ENCODE measurements at regions not wholly inside any gene's neighbourhood (a gene's known extent, or its start where the extent isn't known, plus 50 kb on each side); places are given as distances from the start of the nearest gene placed in this dataset.

GRCh38 chr5:82859451-82860140 is 217.6 kb downstream of the TMEM167A start:
- in situ Hi-C loops (cut with MboI; ENCODE audit: low pct_unique_long_range_greater_than_20kb, low sequenced_read_pairs) = no loop called here
- DNase-seq = no peak

GRCh38 chr5:82858151-82859025 is 218.8 kb downstream of the TMEM167A start:
- in situ Hi-C loops (cut with MboI; ENCODE audit: low pct_unique_long_range_greater_than_20kb, low sequenced_read_pairs) = no loop called here
- DNase-seq = no peak

GRCh38 chr5:82855893-82856550 is 221.2 kb downstream of the TMEM167A start:
- in situ Hi-C loops (cut with MboI; ENCODE audit: low pct_unique_long_range_greater_than_20kb, low sequenced_read_pairs) = no loop called here
- no peak for DNase-seq

DNA sequence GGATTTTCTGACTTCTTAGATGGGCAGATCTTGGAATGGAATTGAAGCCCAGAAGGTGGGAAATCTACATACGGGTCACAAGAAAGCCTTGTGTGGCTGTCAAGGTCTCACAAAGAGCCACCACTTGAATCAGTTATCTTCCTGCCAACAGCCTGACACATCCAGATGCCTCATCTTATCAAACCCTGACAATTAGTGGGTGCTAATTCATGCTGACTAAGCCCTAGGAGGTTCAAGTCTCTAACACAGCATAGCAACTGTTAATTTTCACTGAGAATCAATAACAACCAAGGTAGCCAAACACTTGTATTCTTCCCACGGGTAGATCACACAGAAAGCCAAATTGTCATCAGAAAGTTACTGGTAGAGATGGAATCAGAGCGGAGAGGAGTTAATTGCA is 222.2 kb downstream of the TMEM167A start:
- DNase-seq = no peak
- in situ Hi-C loops (cut with MboI; ENCODE audit: low pct_unique_long_range_greater_than_20kb, low sequenced_read_pairs) = no loop called here

GRCh38 chr5:82851471-82851870 is 225.7 kb downstream of the TMEM167A start:
- no peak for DNase-seq
- in situ Hi-C loops (cut with MboI; ENCODE audit: low pct_unique_long_range_greater_than_20kb, low sequenced_read_pairs) = no loop called here

GRCh38 chr5:82850393-82850792 is 226.8 kb downstream of the TMEM167A start:
- DNase-seq = no peak
- in situ Hi-C loops (cut with MboI; ENCODE audit: low pct_unique_long_range_greater_than_20kb, low sequenced_read_pairs) = no loop called here

GRCh38 chr5:82849885-82850284 is 227.3 kb downstream of the TMEM167A start:
- DNase-seq = no peak
- in situ Hi-C loops (cut with MboI; ENCODE audit: low pct_unique_long_range_greater_than_20kb, low sequenced_read_pairs) = no loop called here

GRCh38 chr5:82847562-82847961 is 229.6 kb downstream of the TMEM167A start:
- no peak for DNase-seq
- in situ Hi-C loops (cut with MboI; ENCODE audit: low pct_unique_long_range_greater_than_20kb, low sequenced_read_pairs) = no loop called here

DNA sequence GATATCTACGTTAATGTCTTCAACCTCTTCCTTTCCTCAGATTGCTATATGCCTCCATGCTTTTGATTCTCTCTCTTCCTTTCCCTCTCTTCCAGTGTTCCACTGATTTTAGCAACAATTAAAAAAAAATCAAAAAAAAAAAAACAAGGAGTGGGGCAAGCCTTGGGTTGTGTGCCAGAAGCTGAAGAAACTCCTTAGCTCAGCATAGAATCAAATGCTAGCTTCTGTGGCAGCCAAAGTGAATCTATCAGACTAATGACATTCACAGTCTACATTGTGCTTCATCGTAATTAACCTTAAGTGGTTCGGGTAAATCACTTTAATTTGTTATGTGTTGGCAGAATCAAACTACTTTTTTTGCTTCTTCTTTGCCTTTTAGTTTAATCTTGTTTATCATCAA is 237.3 kb downstream of the TMEM167A start:
- DNase-seq = no peak
- in situ Hi-C loops (cut with MboI; ENCODE audit: low pct_unique_long_range_greater_than_20kb, low sequenced_read_pairs) = no loop called here

DNA sequence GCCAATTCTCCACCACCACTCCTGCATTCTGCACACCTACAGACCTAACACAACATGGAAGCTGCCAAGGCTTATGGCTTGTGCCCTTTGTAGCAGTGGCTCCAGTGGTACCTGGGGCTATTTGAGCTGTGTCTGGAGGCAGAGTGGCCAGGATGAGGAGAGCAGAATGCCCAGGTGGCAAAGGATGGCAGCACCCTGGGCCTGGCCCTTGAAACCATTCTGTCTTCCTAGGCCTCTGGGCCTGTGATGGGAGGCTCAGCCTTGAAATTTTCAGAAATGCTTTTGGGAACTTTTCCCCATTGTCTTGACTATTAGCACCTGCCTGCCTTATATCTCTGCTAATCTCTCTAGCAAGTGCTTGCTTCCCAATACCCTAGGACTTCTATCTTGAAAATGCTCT is 241.7 kb downstream of the TMEM167A start:
- in situ Hi-C loops (cut with MboI; ENCODE audit: low pct_unique_long_range_greater_than_20kb, low sequenced_read_pairs) = no loop called here
- DNase-seq = no peak

DNA sequence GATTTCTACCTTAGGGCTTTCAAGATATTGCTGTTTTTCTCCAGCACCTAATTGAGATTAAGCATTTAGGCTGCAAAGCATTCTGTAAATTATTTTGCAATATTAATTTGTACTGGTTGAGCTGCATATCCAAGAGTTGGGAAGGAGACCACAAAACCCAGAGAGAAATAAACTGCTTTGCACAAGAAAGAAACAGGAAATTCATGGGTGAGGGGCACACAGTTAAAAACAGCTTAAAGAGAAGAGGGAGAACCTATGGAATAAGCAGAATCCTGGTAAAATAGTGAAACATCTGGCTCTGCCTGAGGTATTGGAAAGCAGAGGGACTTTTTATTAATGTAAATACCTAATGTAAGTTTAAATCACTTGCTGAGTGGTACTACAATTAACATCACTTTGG is 243.0 kb downstream of the TMEM167A start:
- in situ Hi-C loops (cut with MboI; ENCODE audit: low pct_unique_long_range_greater_than_20kb, low sequenced_read_pairs) = no loop called here
- no peak for DNase-seq

- DNase-seq = no peak
- in situ Hi-C loops (cut with MboI; ENCODE audit: low pct_unique_long_range_greater_than_20kb, low sequenced_read_pairs) = no loop called here
Measured at GRCh38 chr5:82833277-82833676, 243.9 kb downstream of the TMEM167A start.

- in situ Hi-C loops (cut with MboI; ENCODE audit: low pct_unique_long_range_greater_than_20kb, low sequenced_read_pairs) = no loop called here
Measured at GRCh38 chr5:82832445-82832844, 244.7 kb downstream of the TMEM167A start.

DNA sequence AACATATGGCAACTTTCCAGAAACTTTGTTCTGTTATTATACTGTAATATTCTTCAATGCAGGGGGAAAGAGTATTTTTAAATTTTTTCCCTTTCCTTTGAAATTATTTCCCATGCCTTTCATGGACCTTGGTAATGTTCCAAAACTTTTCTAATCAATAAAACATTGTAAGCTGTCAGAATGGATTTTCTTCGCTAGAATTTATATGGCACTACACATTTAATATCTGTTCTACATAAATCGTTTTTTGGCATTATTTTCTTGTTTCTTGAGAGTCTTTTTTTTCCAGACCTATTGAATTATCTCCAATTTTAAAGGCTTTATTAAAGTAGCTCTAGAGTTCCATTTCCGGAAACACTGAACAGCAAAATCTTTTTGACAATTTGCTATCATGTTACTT is 249.0 kb downstream of the TMEM167A start:
- DNase-seq = no peak
- in situ Hi-C loops (cut with MboI; ENCODE audit: low pct_unique_long_range_greater_than_20kb, low sequenced_read_pairs) = no loop called here

More at GRCh38 chr5:82832445-82832844, 244.7 kb downstream of the TMEM167A start:
- no peak for DNase-seq

GRCh38 chr5:82827651-82828050 is 249.5 kb downstream of the TMEM167A start:
- in situ Hi-C loops (cut with MboI; ENCODE audit: low pct_unique_long_range_greater_than_20kb, low sequenced_read_pairs) = no loop called here
- DNase-seq = no peak

DNA sequence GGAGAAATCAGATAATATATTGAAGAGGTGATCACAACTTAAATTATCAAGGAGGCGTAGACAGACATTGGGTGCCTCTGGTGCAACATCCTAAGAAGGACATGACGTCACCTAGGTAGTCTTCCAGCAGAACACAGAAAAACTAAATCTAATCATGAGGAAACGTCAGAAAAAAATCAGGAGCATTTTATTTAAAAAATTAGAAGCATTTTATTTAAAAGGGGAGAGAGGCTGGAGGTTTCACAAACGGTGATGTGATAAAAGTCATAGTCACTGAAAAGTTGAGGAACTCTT is 254.6 kb downstream of the TMEM167A start:
- in situ Hi-C loops (cut with MboI; ENCODE audit: low pct_unique_long_range_greater_than_20kb, low sequenced_read_pairs) = no loop called here
- DNase-seq = no peak

GRCh38 chr5:82821846-82822633 is 255.2 kb downstream of the TMEM167A start:
- no peak for DNase-seq
- in situ Hi-C loops (cut with MboI; ENCODE audit: low pct_unique_long_range_greater_than_20kb, low sequenced_read_pairs) = no loop called here

DNA sequence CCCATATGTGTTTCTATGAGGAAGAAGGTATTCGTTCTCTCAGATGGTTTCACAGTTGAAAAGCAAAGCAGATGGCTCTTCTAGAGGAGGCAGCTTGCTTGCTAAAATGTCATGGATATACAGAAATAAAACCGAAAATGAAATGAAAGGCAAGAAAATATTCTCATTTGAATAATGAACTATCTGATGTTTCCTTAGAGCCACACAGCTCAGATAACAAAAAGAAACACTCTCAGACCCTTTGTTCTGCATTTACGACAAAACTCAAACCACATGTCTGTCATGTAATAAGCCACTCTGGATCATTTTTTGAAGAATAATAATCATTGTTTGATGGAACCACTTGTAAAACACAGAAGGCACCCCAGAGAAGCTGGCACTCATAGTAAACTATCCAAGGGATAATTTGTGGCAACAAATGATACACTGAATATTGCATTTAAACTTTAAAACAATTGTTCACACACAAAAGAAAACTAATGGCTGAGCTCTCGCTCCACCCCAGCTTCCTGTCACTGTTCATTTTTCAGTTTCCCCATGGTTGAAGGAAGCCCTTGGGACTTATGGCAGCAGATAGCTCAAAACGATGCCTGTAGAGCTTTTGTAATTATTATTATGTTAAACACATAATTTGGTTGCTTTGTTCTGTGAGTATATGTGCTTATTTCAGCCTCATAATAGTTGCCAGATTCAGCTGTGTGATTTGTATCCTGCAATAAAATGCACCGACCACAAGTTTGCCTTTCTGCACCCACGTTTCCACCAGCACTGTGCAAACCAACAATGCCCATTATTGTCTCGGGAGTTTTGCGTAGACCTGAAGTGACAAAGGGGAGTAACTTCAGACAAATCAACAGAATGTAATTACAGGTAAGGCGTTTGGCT is 256.0 kb downstream of the TMEM167A start:
- no peak for DNase-seq

GRCh38 chr5:82820188-82820587 is 257.0 kb downstream of the TMEM167A start:
- no peak for DNase-seq
- in situ Hi-C loops (cut with MboI; ENCODE audit: low pct_unique_long_range_greater_than_20kb, low sequenced_read_pairs) = no loop called here

More for the DNA sequence above, 256.0 kb downstream of the TMEM167A start:
- in situ Hi-C loops (cut with MboI; ENCODE audit: low pct_unique_long_range_greater_than_20kb, low sequenced_read_pairs) = no loop called here
